H9 (cell line): ENCODE measurements at regions not wholly inside any gene's neighbourhood (a gene's known extent, or its start where the extent isn't known, plus 50 kb on each side); places are given as distances from the start of the nearest gene placed in this dataset.

Experiments
- DNase-seq: peaks from one replicate; pipeline ENCODE4 v3.0.0-alpha.2; 2017
- H2AFZ ChIP-seq: one replicate; pipeline ENCODE4 v1.6.1; 2013; ENCODE audit warnings: mild to moderate bottlenecking, low read length, control low read depth, moderate library complexity
- H2AK5ac ChIP-seq: 2 replicates; pipeline ENCODE4 v1.6.1; 2013; ENCODE audit warnings: low read length, control low read depth, mixed read lengths; ENCODE audit not compliant: insufficient read length
- H2BK120ac ChIP-seq: one replicate; pipeline ENCODE4 v1.6.1; 2013; ENCODE audit warnings: low read depth, mild to moderate bottlenecking, low read length, control low read depth, inconsistent platforms; ENCODE audit not compliant: poor library complexity, severe bottlenecking
- H2BK12ac ChIP-seq: 2 replicates; pipeline ENCODE4 v1.6.1; 2013; ENCODE audit warnings: low read length, control low read depth, mixed read lengths, low read depth; ENCODE audit not compliant: insufficient read length
- H2BK15ac ChIP-seq: 2 replicates; pipeline ENCODE4 v1.6.1; 2013; ENCODE audit warnings: low read depth, low read length, control low read depth
- H2BK20ac ChIP-seq: one replicate; pipeline ENCODE4 v1.6.1; 2013; ENCODE audit warnings: low read depth, mild to moderate bottlenecking, low read length, control low read depth, inconsistent platforms; ENCODE audit not compliant: poor library complexity, severe bottlenecking
- H2BK5ac ChIP-seq: 2 replicates; pipeline ENCODE4 v1.6.1; 2013; ENCODE audit warnings: low read length, control low read depth, mixed read lengths; ENCODE audit not compliant: insufficient read length
- H3K14ac ChIP-seq: 2 replicates; pipeline ENCODE4 v1.6.1; 2013; ENCODE audit warnings: low read length, control low read depth; ENCODE audit not compliant: insufficient read depth
- H3K18ac ChIP-seq: 2 replicates; pipeline ENCODE4 v1.6.1; 2013; ENCODE audit warnings: low read depth, mild to moderate bottlenecking, mixed read lengths, low read length, control low read depth; ENCODE audit not compliant: insufficient read length
- H3K23ac ChIP-seq: 2 replicates; pipeline ENCODE4 v1.6.1; 2013; ENCODE audit warnings: low read length, control low read depth, mixed read lengths, low read depth; ENCODE audit not compliant: insufficient read length
- H3K23me2 ChIP-seq: 2 replicates; pipeline ENCODE4 v1.6.1; 2013; ENCODE audit warnings: low read depth, mild to moderate bottlenecking, mixed read lengths, low read length, control low read depth; ENCODE audit not compliant: insufficient read length, poor library complexity, severe bottlenecking
- H3K27ac ChIP-seq: 2 replicates; pipeline ENCODE4 v1.5.1; 2013; ENCODE audit warnings: low read length, control low read depth, mixed read lengths, low read depth; ENCODE audit not compliant: insufficient read length
- H3K27me3 ChIP-seq: 2 replicates; pipeline ENCODE4 v1.6.1; 2013; ENCODE audit warnings: low read length, control low read depth, inconsistent platforms; ENCODE audit not compliant: insufficient read depth
- H3K4ac ChIP-seq: 2 replicates; pipeline ENCODE4 v1.6.1; 2013; ENCODE audit warnings: low read depth, mild to moderate bottlenecking, control low read depth, inconsistent platforms, low read length, moderate library complexity
- H3K4me1 ChIP-seq: 2 replicates; pipeline ENCODE4 v1.6.1; 2013; ENCODE audit warnings: low read length, control low read depth, inconsistent platforms; ENCODE audit not compliant: insufficient read depth
- H3K4me2 ChIP-seq: 2 replicates; pipeline ENCODE4 v1.6.1; 2013; ENCODE audit warnings: low read length, control low read depth, mixed read lengths; ENCODE audit not compliant: insufficient read length, insufficient read depth
- H3K56ac ChIP-seq: 2 replicates; pipeline ENCODE4 v1.6.1; 2013; ENCODE audit warnings: low read depth, mild to moderate bottlenecking, mixed read lengths, low read length, control low read depth; ENCODE audit not compliant: insufficient read length
- H3K79me1 ChIP-seq: 2 replicates; pipeline ENCODE4 v1.6.1; 2013; ENCODE audit warnings: low read depth, mild to moderate bottlenecking, moderate library complexity, low read length, control low read depth, inconsistent platforms; ENCODE audit not compliant: insufficient read depth, poor library complexity, severe bottlenecking
- H3K79me2 ChIP-seq: 2 replicates; pipeline ENCODE4 v1.6.1; 2013; ENCODE audit warnings: low read length, control low read depth, inconsistent platforms; ENCODE audit not compliant: insufficient read depth
- H3K9ac ChIP-seq: 2 replicates; pipeline ENCODE4 v1.6.1; 2013; ENCODE audit warnings: low read length, control low read depth, mixed read lengths; ENCODE audit not compliant: insufficient read length; ENCODE audit errors: extremely low read depth
- H3K9me3 ChIP-seq: one replicate; pipeline ENCODE4 v1.6.1; 2013; ENCODE audit warnings: low read depth, low read length, inconsistent platforms; ENCODE audit not compliant: control insufficient read depth
- H3T11ph ChIP-seq: one replicate; pipeline ENCODE4 v1.6.1; 2013; ENCODE audit warnings: mild to moderate bottlenecking, low read length, control low read depth, inconsistent platforms
- H4K20me1 ChIP-seq: one replicate; pipeline ENCODE4 v1.6.1; 2013; ENCODE audit not compliant: control insufficient read depth, insufficient read length, insufficient read depth
- H4K5ac ChIP-seq: 2 replicates; pipeline ENCODE4 v1.6.1; 2013; ENCODE audit warnings: low read depth, mild to moderate bottlenecking, mixed read lengths, low read length, control low read depth; ENCODE audit not compliant: insufficient read length
- H4K8ac ChIP-seq: replicated peaks from 2 replicates; pipeline ENCODE4 v1.6.1; 2013; ENCODE audit warnings: low read length, control low read depth, mixed read lengths, low read depth; ENCODE audit not compliant: insufficient read length
- H4K91ac ChIP-seq: 2 replicates; pipeline ENCODE4 v1.6.1; 2013; ENCODE audit warnings: low read depth, mild to moderate bottlenecking, moderate library complexity, mixed read lengths, low read length, control low read depth; ENCODE audit not compliant: insufficient read length
- H3K27ac Mint-ChIP-seq, 3 experiments: 2 replicates in 2 of 3; 3 replicates in 1 of 3; pipeline ENCODE4 v1.8.0; 2020 to 2021; ENCODE audit warnings: mixed read lengths in 3 of 3, mild to moderate bottlenecking in 1 of 3, moderate library complexity in 1 of 3
- H3K27me3 Mint-ChIP-seq: 2 replicates; pipeline ENCODE4 v1.8.0; 2021; ENCODE audit warnings: low read depth, mild to moderate bottlenecking, moderate library complexity, mixed read lengths
- H3K36me3 Mint-ChIP-seq, 3 experiments: 2 replicates in 2 of 3; 3 replicates in 1 of 3; pipeline ENCODE4 v1.8.0; 2020 to 2021; ENCODE audit warnings: low read depth in 3 of 3, mixed read lengths in 3 of 3; ENCODE audit not compliant: insufficient read depth in 1 of 3
- H3K4me1 Mint-ChIP-seq, 2 experiments: 2 replicates each; pipeline ENCODE4 v1.8.0; 2020; ENCODE audit warnings: mixed read lengths in 2 of 2
- H3K4me3 Mint-ChIP-seq, 2 experiments: 2 replicates in 1 of 2; 3 replicates in 1 of 2; pipeline ENCODE4 v1.8.0; 2020 to 2021; ENCODE audit warnings: mild to moderate bottlenecking in 2 of 2, mixed read lengths in 2 of 2, moderate library complexity in 1 of 2
- H3K9me3 Mint-ChIP-seq, 2 experiments: 2 replicates in 1 of 2; 3 replicates in 1 of 2; pipeline ENCODE4 v1.8.0; 2020; ENCODE audit warnings: mild to moderate bottlenecking in 2 of 2, mixed read lengths in 2 of 2, moderate library complexity in 1 of 2
- CTCF ChIP-seq: fragments of 200-600 bp; sonication (generic); conservative IDR thresholded peaks from 3 replicates; pipeline ENCODE4 v1.8.0; 2021; ENCODE audit warnings: antibody characterized with exemption, mild to moderate bottlenecking
- WGBS: extraction: QIAGEN DNeasy Blood & Tissue Kit; methylation state at CpG from one replicate; pipeline ENCODE4 v1.1.7; 2013; ENCODE audit warnings: missing lambda C conversion rate, low lambda C conversion rate, mixed read lengths; ENCODE audit not compliant: insufficient read length; ENCODE audit errors: extremely low coverage; 5-methylcytosine and 5-hydroxymethylcytosine counted together

GRCh38 chr1:195335541-195335940 is 1272.7 kb downstream of the KCNT2 start:
- no peak overlapping the region for H3K4ac ChIP-seq
- H3K4me1 ChIP-seq: peaks cover 6% of the 10 kb centered on the region; the same call in 1 of the 2 replicates
- no peak overlapping the region for H4K8ac ChIP-seq
- H2AK5ac ChIP-seq: no peak overlapping the region
- no peak overlapping the region for H3T11ph ChIP-seq
- Mint-ChIP-seq H3K27ac (no peak overlapping the region; a peak in 1 of 7 replicates), H3K9me3 (no peaks in the 10 kb centered on the region), H3K4me1 (peaks cover 14 to 19% of the 10 kb centered on the region in 2 experiments), H3K36me3 (no peaks in the 10 kb centered on the region), H3K4me3 (no peak overlapping the region), H3K27me3 (no peaks in the 10 kb centered on the region)
- no peak for TF ChIP-seq CTCF
- no peak overlapping the region for H3K4me2 ChIP-seq
- H3K56ac ChIP-seq: no peak overlapping the region
- H2BK12ac ChIP-seq: no peak overlapping the region
- no peak overlapping the region for H4K91ac ChIP-seq
- H3K27me3 ChIP-seq: no peaks in the 10 kb centered on the region
- no peaks in the 10 kb centered on the region for H3K23me2 ChIP-seq
- H2BK15ac ChIP-seq: no peak overlapping the region
- H2AFZ ChIP-seq: no peak overlapping the region
- H2BK5ac ChIP-seq: no peak overlapping the region
- H3K18ac ChIP-seq: no peak overlapping the region
- H3K9me3 ChIP-seq: no peaks in the 10 kb centered on the region
- no peak overlapping the region for H2BK120ac ChIP-seq
- WGBS: no CpG with 5 or more reads among the region's 4 CpGs
- H4K5ac ChIP-seq: no peak overlapping the region
- DNase-seq: no peak
- no peak overlapping the region for H3K14ac ChIP-seq
- H4K20me1 ChIP-seq: no peaks in the 10 kb centered on the region
- H3K79me2 ChIP-seq: no peaks in the 10 kb centered on the region
- H3K9ac ChIP-seq: no peak overlapping the region
- H2BK20ac ChIP-seq: no peak overlapping the region
- no peak overlapping the region for H3K27ac ChIP-seq
- no peak overlapping the region for H3K23ac ChIP-seq
- H3K79me1 ChIP-seq: no peaks in the 10 kb centered on the region
